HG02798 (cell line): ENCODE measurements at regions not wholly inside any gene's neighbourhood (a gene's known extent, or its start where the extent isn't known, plus 50 kb on each side); places are given as distances from the start of the nearest gene placed in this dataset.

Experiments
- ATAC-seq: cut with Tn5 transposase; IDR thresholded peaks from one replicate; pipeline ENCODE4 v1.9.1; 2021; ENCODE audit warnings: mild to moderate bottlenecking; ENCODE audit not compliant: unreplicated experiment, poor library complexity

- ATAC-seq, result no peak
Measured at GRCh38 chr6:92559003-92559402, 860.4 kb downstream of the EPHA7 start.

GRCh38 chr6:92550501-92550900 is 868.9 kb downstream of the EPHA7 start:
- ATAC-seq, result no peak

- ATAC-seq, result no peak
Measured at GRCh38 chr6:92545861-92546260, 873.5 kb downstream of the EPHA7 start.

DNA sequence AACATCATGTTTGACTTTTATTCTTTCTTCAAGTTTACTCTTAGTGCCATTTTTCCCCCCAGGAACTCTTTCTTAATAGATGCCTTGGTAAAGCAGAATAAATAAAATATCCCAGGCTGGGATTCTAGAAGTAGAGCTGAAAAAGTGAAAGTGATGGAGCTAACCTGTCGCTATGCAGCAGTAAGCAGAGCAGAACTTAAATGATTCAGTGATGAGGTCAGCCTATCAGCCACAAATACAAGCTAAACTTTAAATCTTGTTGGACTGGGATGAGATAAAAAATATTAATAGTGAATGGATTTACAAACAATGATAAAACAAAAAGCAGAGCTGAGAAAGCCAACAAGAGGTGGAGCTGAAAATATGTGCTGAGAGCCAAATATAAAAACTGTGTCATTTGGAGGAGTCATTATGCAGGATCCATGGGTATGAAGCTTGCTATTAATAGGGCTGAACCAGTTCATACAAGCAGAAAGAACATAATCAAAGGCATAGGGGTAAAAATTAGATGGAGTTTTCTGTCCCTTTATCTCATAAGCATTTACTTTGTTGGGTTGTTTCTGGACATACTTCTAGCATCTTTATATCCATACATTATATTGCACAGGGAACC is 877.8 kb downstream of the EPHA7 start:
- ATAC-seq, result no peak

DNA sequence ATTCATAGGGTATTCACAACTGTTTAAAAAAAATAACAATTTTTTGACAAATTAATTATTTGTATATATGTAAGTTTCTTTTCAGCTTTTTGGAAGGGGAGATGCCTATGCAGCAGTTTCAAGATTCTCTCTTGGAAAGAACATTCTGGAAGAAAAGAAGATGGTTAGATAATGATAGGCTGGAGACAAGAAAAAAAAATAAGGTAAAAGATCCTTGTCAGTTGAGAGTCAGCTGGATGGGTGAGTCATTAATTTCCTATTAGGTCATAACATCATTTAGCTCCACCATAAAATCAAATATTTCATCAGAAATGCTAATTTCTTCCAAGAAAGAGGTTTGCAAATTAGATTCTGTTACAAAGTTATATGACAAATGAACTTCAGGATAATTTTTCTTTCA is 880.4 kb downstream of the EPHA7 start:
- no peak for ATAC-seq

DNA sequence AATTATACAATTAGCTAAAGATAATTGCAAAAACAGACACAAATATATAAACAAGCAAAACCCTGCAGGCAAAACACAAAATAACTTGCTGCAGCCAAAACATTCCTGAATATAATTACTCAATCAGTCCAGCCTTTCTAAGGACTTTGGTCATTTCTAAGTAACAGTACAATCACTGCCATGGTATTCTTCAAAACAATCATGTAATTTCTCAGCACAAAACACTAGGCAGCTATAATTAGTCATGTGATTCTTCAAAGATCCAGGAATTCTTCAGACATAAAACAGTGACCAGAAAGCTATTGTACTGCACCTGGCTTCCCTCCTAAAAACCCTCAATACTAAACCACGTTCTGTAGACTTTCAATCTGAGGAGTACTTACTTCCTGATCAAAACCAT is 881.1 kb downstream of the EPHA7 start:
- no peak for ATAC-seq

GRCh38 chr6:92534109-92534508 is 885.2 kb downstream of the EPHA7 start:
- ATAC-seq, result no peak

DNA sequence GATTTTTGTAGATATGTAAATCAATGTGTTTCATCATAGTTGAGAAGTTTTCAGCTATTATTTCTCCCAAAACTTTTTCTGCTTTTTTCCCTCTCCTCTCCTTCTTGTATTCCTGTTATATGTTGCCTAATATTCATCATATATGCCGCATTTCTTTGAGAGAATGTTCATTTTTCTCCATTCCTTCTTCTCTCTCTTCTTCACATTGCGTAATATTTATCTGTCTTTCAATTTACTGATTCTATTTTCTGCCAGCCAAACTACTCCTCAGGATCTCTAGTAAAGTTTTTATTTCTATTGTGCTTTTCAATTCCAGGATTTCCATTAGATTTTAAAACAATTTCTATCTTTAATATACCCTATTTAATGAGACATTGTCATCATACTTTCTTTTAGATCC is 896.8 kb downstream of the EPHA7 start:
- ATAC-seq, result no peak

- no peak for ATAC-seq
Measured at GRCh38 chr6:92521553-92521952, 897.8 kb downstream of the EPHA7 start.

DNA sequence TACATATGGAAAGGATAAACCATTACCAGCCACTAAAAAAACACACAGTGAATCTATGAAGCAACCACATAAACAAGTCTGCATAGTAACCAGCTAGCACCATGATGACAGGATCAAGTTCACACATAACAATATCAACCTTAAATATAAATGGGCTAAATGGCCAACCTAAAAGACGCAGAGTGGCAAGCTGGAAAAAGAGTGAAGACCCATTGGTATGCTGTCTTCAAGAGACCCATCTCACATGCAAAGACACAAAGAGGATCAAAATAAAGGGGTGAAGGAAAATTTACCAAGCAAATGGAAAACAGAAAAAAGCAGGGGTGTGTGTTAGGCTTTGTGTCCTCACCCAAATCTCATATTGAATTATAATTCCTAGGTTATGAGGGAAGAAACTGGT is 909.2 kb downstream of the EPHA7 start:
- no peak for ATAC-seq

DNA sequence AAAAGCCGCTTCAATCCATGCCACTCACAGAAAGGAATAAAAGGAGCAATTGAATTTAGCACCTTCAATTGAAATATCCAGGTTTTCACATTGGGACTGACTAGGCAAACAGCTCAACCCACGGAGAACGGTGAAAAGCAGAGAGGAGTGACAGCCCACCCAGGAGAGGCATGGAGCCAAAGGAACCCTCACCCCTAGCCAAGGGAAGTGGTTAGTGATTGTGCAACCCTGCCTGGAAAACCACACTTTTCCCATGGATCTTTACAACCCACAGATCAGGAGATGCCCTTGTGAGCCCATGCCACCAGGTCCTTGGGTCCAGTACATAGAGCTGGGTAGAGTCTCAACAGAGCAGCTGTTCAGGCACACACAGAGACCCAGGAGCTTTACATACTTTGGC is 911.8 kb downstream of the EPHA7 start:
- no peak for ATAC-seq

DNA sequence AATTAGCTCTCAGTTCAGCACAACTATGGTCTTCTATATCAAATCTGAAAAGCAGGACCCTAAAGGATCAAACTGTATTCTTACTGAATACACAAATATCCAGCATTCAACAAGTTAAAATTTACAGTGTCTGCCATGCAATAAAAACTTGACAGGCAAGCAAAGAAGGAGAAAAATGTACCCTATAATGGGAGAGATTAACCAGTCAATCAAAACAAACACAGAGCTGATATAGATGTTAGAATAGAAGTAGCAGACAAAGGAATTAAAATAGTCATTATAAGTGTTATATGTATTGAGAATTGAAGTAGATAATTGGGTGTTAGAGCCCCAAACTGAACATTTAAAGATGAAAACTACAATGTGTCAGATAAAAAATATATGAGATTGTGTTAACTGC is 914.9 kb downstream of the EPHA7 start:
- ATAC-seq, result no peak

- no peak for ATAC-seq
Measured at GRCh38 chr6:92497281-92497680, 922.1 kb downstream of the EPHA7 start.

DNA sequence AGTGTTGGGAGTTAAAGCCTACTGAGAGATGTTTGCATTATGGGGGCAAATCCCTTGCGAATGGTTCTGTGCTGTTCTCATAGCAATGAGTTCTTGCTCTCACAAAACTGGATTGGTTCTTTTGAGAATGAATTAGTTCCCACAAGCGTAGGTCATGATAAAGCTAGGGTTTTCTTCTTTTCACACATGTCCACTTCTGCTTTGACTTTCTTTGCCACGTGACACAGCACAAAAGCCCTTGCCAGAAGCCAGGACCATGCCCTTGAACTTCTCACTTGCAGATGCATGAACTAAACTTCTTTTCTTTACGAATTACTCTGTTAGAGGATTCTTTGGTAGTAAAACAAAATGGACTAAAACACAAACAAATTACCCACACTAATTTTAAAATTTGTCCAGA is 922.8 kb downstream of the EPHA7 start:
- no peak for ATAC-seq

DNA sequence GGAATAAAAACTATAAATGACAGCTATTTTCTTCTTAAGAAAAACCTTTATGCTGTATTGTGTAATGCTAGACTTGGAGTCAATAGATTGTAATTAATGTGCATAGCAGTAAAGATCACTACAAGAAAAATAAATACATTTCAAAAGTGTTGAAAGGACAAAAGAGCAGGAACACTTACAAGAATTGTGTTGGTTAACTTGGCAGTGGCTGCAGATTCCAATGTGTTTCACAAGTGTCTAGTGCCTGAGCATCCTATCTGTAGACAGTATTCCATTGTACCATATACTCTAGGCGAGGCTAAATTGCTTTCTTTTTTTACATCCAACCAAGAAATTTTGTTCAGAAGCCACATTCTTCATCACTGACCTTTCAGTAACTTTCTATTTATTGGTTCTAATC is 924.1 kb downstream of the EPHA7 start:
- no peak for ATAC-seq

- no peak for ATAC-seq
Measured at GRCh38 chr6:92485487-92485886, 933.9 kb downstream of the EPHA7 start.

DNA sequence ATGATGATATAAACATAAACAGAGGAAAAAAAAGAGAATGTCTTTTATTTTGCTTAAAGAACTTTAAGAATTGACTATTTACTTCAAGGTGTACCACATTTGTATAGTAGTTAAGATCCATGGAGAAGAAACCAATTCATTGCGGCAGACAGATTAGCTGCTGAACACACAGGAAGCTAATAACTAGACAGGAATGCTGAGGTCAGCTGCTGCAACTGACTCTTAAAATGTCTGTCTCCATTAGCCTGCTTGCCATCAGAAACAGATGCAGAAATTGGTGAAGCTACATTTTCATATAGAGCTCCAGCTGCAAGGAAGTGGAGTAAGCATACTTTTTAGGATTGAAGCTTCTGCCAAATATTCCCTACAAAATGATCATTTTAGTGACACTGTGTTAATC is 939.5 kb downstream of the EPHA7 start:
- ATAC-seq, result no peak

- ATAC-seq, result no peak
Measured at GRCh38 chr6:92473056-92473455, 946.3 kb downstream of the EPHA7 start.

DNA sequence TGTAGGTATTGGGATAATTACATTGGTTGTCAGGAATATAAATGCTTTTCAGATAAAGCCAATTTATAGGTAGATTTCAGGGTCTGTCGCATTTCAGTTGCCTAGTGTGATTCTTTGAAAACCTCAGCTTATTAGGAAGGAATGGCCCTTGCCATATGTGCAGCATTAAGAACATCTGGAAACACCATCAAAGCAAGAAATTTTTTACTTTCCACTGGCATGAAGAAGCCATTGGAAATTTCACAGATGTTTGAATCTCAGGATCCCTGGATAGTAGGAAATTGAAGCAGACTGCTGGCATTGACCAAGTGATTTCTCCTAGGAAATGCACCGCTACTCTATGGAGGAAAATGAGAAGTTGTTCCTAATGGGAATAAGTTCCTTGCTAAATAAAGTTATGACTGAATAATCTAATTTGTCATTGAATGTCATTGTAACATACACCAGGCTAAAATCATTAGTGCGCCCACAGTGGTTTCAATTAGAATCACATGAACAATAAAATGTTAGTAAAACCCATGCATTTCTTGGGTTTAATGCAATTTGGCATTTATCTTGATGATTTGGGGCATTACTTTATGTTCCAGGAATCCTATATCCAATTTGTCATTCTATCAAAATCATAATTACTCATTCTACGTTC is 950.1 kb downstream of the EPHA7 start:
- ATAC-seq, result no peak

DNA sequence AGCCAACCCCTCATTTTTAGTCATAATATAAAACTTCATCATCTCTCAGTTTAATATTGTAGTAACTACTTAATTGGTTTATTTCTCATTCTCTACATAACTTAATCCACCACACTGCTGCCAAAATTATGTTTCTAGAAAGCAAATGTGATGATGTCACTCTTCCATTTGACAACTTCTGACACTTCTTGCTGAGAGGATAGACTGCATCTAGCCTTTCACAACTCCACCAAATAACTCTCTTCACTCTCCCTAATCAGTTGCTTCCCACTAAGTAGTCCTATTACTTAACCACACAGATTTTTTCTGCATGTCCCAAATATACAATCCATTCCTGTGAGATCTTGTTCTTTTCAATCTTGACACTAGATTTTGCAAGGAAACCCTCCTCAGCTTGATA is 951.3 kb downstream of the EPHA7 start:
- no peak for ATAC-seq

- no peak for ATAC-seq
Measured at GRCh38 chr6:92460133-92460532, 959.2 kb downstream of the EPHA7 start.

GRCh38 chr6:92459606-92460005 is 959.8 kb downstream of the EPHA7 start:
- ATAC-seq, result no peak
